ENCODE measurements at regions not wholly inside any gene's neighbourhood (a gene's known extent, or its start where the extent isn't known, plus 50 kb on each side); places are given as distances from the start of the nearest gene placed in this dataset.

GRCh38 chr11:113626736-113627135, 79.4 kb downstream of the TMPRSS5 start:
- Histone ChIP-seq H3K4me3 (no peak overlapping the region), H3K4me1 (replicated peaks; ENCODE audit: insufficient read depth) (no peaks in the 10 kb centered on the region), H4K20me1 (ENCODE audit: insufficient read depth) (no peaks in the 10 kb centered on the region), H3K36me3 (ENCODE audit: low read depth) (no peaks in the 10 kb centered on the region), H3K4me2 (no peak overlapping the region), H3K79me2 (ENCODE audit: low read depth) (no peaks in the 10 kb centered on the region), H3K9me3 (ENCODE audit: insufficient read depth, low read depth) (no peaks in the 10 kb centered on the region), H3K27ac (no peak overlapping the region), H2AFZ (no peak overlapping the region), H3K27me3 (ENCODE audit: insufficient read depth, low read depth) (peaks cover 43% of the 10 kb centered on the region), H3F3A (ENCODE audit: insufficient read depth, low read depth) (no peaks in the 10 kb centered on the region), H3K9me2 (ENCODE audit: insufficient read depth) (no peaks in the 10 kb centered on the region)
- CTCF ChIA-PET: no interaction called here
- no peak for DNase-seq
- POLR2A ChIA-PET (ENCODE audit: unreplicated experiment): no interaction called here
- intact Hi-C loops (cut with micrococcal nuclease; ENCODE audit: unreplicated experiment): no loop called here
- TF ChIP-seq EZH2 (IDR thresholded peaks at IDR 0.05; ENCODE audit: low read depth): no peak
- TF ChIP-seq CTCF (conservative IDR thresholded peaks at IDR 0.05): no peak
- no TSS peak for BruUV-seq (replicated peaks)

GRCh38 chr11:113623114-113623513, 83.0 kb downstream of the TMPRSS5 start:
- no TSS peak for BruUV-seq (replicated peaks)
- Histone ChIP-seq H3F3A (ENCODE audit: insufficient read depth, low read depth) (no peaks in the 10 kb centered on the region), H4K20me1 (ENCODE audit: insufficient read depth) (no peaks in the 10 kb centered on the region), H3K27ac (no peak overlapping the region), H3K9me2 (ENCODE audit: insufficient read depth) (no peaks in the 10 kb centered on the region), H3K4me2 (no peak overlapping the region), H3K9me3 (ENCODE audit: insufficient read depth, low read depth) (no peaks in the 10 kb centered on the region), H3K4me3 (no peak overlapping the region), H3K79me2 (ENCODE audit: low read depth) (no peaks in the 10 kb centered on the region), H3K27me3 (ENCODE audit: insufficient read depth, low read depth) (peaks cover 10% of the 10 kb centered on the region), H2AFZ (no peak overlapping the region), H3K36me3 (ENCODE audit: low read depth) (no peaks in the 10 kb centered on the region), H3K4me1 (replicated peaks; ENCODE audit: insufficient read depth) (no peaks in the 10 kb centered on the region)
- intact Hi-C loops (cut with micrococcal nuclease; ENCODE audit: unreplicated experiment): no loop called here
- ChIA-PET POLR2A (ENCODE audit: unreplicated experiment) (no interaction called here), CTCF (no interaction called here)
- no peak for TF ChIP-seq CTCF (conservative IDR thresholded peaks at IDR 0.05)
- TF ChIP-seq EZH2 (IDR thresholded peaks at IDR 0.05; ENCODE audit: low read depth): no peak
- DNase-seq: no peak

- Histone ChIP-seq H3K4me3 (no peak overlapping the region), H3K4me2 (no peak overlapping the region), H3K27me3 (ENCODE audit: insufficient read depth, low read depth) (peaks cover 12% of the 10 kb centered on the region), H3K79me2 (ENCODE audit: low read depth) (no peaks in the 10 kb centered on the region), H4K20me1 (ENCODE audit: insufficient read depth) (no peaks in the 10 kb centered on the region), H3K36me3 (ENCODE audit: low read depth) (no peaks in the 10 kb centered on the region), H3K4me1 (replicated peaks; ENCODE audit: insufficient read depth) (no peaks in the 10 kb centered on the region), H3K9me3 (ENCODE audit: insufficient read depth, low read depth) (no peaks in the 10 kb centered on the region), H2AFZ (no peak overlapping the region), H3K9me2 (ENCODE audit: insufficient read depth) (no peaks in the 10 kb centered on the region), H3F3A (ENCODE audit: insufficient read depth, low read depth) (no peaks in the 10 kb centered on the region), H3K27ac (no peak overlapping the region)
- CTCF ChIA-PET: no interaction called here
- no TSS peak for BruUV-seq (replicated peaks)
- POLR2A ChIA-PET (ENCODE audit: unreplicated experiment): no interaction called here
- intact Hi-C loops (cut with micrococcal nuclease; ENCODE audit: unreplicated experiment): no loop called here
- no peak for TF ChIP-seq EZH2 (IDR thresholded peaks at IDR 0.05; ENCODE audit: low read depth)
- DNase-seq: no peak
These were observed 87.7 kb downstream of the TMPRSS5 start for GRCh38 chr11:113618360-113618759.

GRCh38 chr11:113615773-113616172, 90.3 kb downstream of the TMPRSS5 start:
- intact Hi-C loops (cut with micrococcal nuclease; ENCODE audit: unreplicated experiment): no loop called here
- no peak overlapping the region for H3K27ac ChIP-seq
- peaks cover 16% of the 10 kb centered on the region for H3K27me3 ChIP-seq (ENCODE audit: insufficient read depth, low read depth)
- H3K4me3 ChIP-seq: no peak overlapping the region
- H2AFZ ChIP-seq: no peak overlapping the region
- no peaks in the 10 kb centered on the region for H4K20me1 ChIP-seq (ENCODE audit: insufficient read depth)
- no peaks in the 10 kb centered on the region for H3F3A ChIP-seq (ENCODE audit: insufficient read depth, low read depth)
- BruUV-seq (replicated peaks): no TSS peak
- no peak for TF ChIP-seq CTCF (conservative IDR thresholded peaks at IDR 0.05)
- no peak for TF ChIP-seq EZH2 (IDR thresholded peaks at IDR 0.05; ENCODE audit: low read depth)
- ChIA-PET CTCF (no interaction called here), POLR2A (ENCODE audit: unreplicated experiment) (no interaction called here)
- no peaks in the 10 kb centered on the region for H3K36me3 ChIP-seq (ENCODE audit: low read depth)
- H3K79me2 ChIP-seq (ENCODE audit: low read depth): no peaks in the 10 kb centered on the region
- H3K4me2 ChIP-seq: no peak overlapping the region
- no peaks in the 10 kb centered on the region for H3K9me3 ChIP-seq (ENCODE audit: insufficient read depth, low read depth)
- H3K9me2 ChIP-seq (ENCODE audit: insufficient read depth): peaks cover 6% of the 10 kb centered on the region; the same call in 1 of the 2 replicates
- no peak for DNase-seq
- no peaks in the 10 kb centered on the region for H3K4me1 ChIP-seq (replicated peaks; ENCODE audit: insufficient read depth)
